Activated B cell treated with CpG ODN at 0.5 μM for 24 hours (primary cell): ENCODE measurements at regions not wholly inside any gene's neighbourhood (a gene's known extent, or its start where the extent isn't known, plus 50 kb on each side); places are given as distances from the start of the nearest gene placed in this dataset.
"Not testable (repeated sequence)": the region's sequence is repeated elsewhere in the genome, so short reads cannot be mapped to it uniquely, and the experiment has no call there.

Experiments
- ATAC-seq: fragments of 200-7000 bp; cut with Tn5 transposase; one replicate; pipeline ENCODE4 v1.10.0; 2021; ENCODE audit warnings: low read depth, mild to moderate bottlenecking, moderate library complexity
- CTCF ChIA-PET: fragments of 350-600 bp; sonication (Branson Sonifier 250); formaldehyde crosslinking; loops from one replicate; lab custom pipeline; 2021; ENCODE audit warnings: antibody characterized with exemption; lab: Charles Lee
- POLR2A ChIA-PET: fragments of 350-600 bp; sonication (Branson Sonifier 250); formaldehyde crosslinking; loops from one replicate; lab custom pipeline; 2021; ENCODE audit warnings: antibody characterized with exemption; lab: Charles Lee
- DNase-seq: peaks from one replicate; pipeline ENCODE4 v3.0.0; 2022
- H3K27ac Mint-ChIP-seq: one replicate; pipeline ENCODE4 v1.8.0; 2020; ENCODE audit warnings: mixed read lengths
- H3K27me3 Mint-ChIP-seq: one replicate; pipeline ENCODE4 v1.8.0; 2021; ENCODE audit warnings: mixed read lengths
- H3K36me3 Mint-ChIP-seq: one replicate; pipeline ENCODE4 v1.8.0; 2021; ENCODE audit warnings: low read depth, mixed read lengths
- H3K4me1 Mint-ChIP-seq: one replicate; pipeline ENCODE4 v1.8.0; 2021; ENCODE audit warnings: mixed read lengths
- H3K4me3 Mint-ChIP-seq: one replicate; pipeline ENCODE4 v1.8.0; 2020; ENCODE audit warnings: mild to moderate bottlenecking, mixed read lengths
- H3K9me3 Mint-ChIP-seq: one replicate; pipeline ENCODE4 v1.8.0; 2020; ENCODE audit warnings: mixed read lengths
- CTCF ChIP-seq: fragments of 200-600 bp; IDR thresholded peaks from one replicate; pipeline ENCODE4 v1.8.0; 2022; ENCODE audit warnings: antibody characterized with exemption, mild to moderate bottlenecking
- intact Hi-C: fragments of 100-400 bp; cut with micrococcal nuclease; formaldehyde crosslinking; loops from one replicate; pipeline ENCODE4 v1.15.1; 2024

DNA sequence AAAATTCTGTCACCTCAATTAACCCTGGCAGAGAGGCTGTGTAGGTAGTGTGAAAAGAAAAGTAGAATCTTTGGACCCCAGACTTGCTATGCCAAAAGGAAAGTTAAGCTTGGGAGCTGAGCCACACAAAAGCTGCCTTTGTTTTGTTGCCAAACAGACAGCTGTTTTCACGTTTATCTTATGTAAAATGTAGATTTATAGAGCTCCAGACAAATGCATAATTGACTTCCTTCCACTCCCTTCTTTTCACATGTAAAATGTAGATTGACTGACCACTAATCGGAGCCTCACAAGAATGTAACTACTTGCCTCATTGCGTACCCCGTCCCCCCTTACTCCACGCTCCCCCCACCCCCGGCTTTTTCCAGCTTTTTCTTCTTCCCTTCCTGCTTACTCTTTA is 2302.2 kb upstream of the RAG2 start:
- no peaks in the 10 kb centered on the region for H3K4me1 Mint-ChIP-seq
- DNase-seq (no peak), ATAC-seq (no peak)
- no peak overlapping the region for H3K4me3 Mint-ChIP-seq
- ChIA-PET CTCF (no interaction called here), POLR2A (no interaction called here)
- H3K36me3 Mint-ChIP-seq: no peaks in the 10 kb centered on the region
- intact Hi-C loops: no loop called here
- H3K9me3 Mint-ChIP-seq: peaks cover 11% of the 10 kb centered on the region
- no peak for TF ChIP-seq CTCF
- no peak overlapping the region for H3K27ac Mint-ChIP-seq
- H3K27me3 Mint-ChIP-seq: no peaks in the 10 kb centered on the region

DNA sequence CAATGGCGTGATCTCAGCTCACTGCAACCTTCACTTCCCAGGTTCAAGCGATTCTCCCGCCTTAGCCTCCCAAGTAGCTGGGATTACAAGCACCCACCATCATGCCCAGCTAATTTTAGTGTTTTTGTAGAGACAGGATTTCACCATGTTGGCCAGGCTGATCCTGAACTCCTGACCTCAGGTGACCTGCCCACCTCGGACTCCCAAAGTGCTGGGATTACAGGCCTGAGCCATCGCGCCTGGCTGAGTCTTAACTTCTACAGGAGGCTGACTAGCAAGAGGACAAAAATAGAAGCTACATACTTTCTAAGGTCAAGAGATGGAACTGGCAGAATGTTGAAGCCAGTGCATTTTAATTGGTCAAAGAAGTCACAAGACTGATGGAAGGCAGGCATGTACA is 2296.2 kb upstream of the RAG2 start:
- ATAC-seq: not testable (repeated sequence)

DNA sequence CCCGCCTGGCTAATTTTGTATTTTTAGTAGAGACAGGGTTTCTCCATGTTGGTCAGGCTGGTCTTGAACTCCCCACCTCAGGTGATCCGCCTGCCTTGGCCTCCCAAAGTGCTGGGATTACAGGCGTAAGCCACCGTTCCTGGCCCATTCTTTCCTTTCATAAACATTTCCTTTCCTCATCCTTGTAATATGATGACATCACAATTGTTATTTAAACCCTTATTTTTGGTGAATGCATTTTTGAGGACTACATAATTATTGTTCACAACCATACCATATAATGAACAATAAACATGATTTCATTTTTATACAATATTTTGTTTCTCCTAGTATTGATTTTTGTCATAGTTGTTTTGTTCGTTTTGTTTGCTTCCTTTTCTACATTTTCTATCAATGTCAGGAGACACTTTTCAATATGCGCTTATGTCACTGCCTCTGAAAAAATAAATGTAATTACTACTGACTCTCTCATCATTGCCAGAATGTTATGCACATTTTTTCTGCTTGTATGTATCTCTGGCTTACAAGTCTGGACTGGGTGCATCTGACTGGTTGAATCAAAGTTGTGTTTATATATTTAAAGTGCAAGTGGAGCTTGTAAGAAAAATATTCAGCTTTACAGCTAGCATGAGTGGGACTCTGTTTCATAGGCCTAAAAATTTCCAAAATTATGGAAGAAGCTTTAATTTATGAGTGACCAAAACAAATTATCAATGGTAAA is 2286.3 kb upstream of the RAG2 start:
- no peaks in the 10 kb centered on the region for H3K27me3 Mint-ChIP-seq
- CTCF ChIA-PET: no interaction called here
- H3K9me3 Mint-ChIP-seq: peaks cover 3% of the 10 kb centered on the region
- H3K36me3 Mint-ChIP-seq: no peaks in the 10 kb centered on the region
- DNase-seq (no peak), ATAC-seq (no peak)
- no peaks in the 10 kb centered on the region for H3K4me1 Mint-ChIP-seq
- intact Hi-C loops: no loop called here
- H3K4me3 Mint-ChIP-seq: no peak overlapping the region
- TF ChIP-seq CTCF: no peak
- POLR2A ChIA-PET: no interaction called here
- H3K27ac Mint-ChIP-seq: no peak overlapping the region

More for the DNA sequence above, 2296.2 kb upstream of the RAG2 start:
- CTCF ChIA-PET, H3K4me1 Mint-ChIP-seq, H3K27me3 Mint-ChIP-seq, H3K27ac Mint-ChIP-seq, DNase-seq, POLR2A ChIA-PET, H3K36me3 Mint-ChIP-seq, intact Hi-C loops, H3K4me3 Mint-ChIP-seq, H3K9me3 Mint-ChIP-seq: not testable (repeated sequence)

DNA sequence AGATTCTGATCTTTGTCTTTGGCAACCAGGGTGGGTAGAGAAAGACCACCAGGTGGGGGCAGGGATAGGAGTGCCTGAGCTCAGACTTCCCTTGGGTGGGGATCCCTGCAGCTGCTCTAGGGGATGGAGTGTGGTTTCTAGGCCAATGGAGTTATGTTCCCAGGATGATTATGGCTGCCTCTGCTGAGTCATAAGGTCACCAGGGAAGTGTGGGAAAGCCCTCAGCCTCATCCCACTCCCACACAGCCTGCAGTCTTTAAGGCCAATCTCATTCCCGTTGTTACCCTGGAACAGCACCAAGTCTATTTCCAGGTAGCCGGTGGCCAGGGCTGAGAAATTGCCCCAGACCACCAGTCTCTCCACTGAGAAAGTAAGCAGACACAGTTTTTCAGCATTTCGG is 2269.3 kb upstream of the RAG2 start:
- ChIA-PET POLR2A (no interaction called here), CTCF (no interaction called here)
- TF ChIP-seq CTCF: no peak
- ATAC-seq (no peak), DNase-seq (no peak)
- H3K36me3 Mint-ChIP-seq: no peaks in the 10 kb centered on the region
- H3K9me3 Mint-ChIP-seq: peaks cover 6% of the 10 kb centered on the region
- intact Hi-C loops: no loop called here
- no peak overlapping the region for H3K4me3 Mint-ChIP-seq
- H3K4me1 Mint-ChIP-seq: no peaks in the 10 kb centered on the region
- no peaks in the 10 kb centered on the region for H3K27me3 Mint-ChIP-seq
- H3K27ac Mint-ChIP-seq: no peak overlapping the region

- no peak overlapping the region for H3K4me3 Mint-ChIP-seq
These were observed 2267.9 kb upstream of the RAG2 start for GRCh38 chr11:38865922-38866321.

More at GRCh38 chr11:38865922-38866321, 2267.9 kb upstream of the RAG2 start:
- no peak for DNase-seq
- ATAC-seq: no peak
- TF ChIP-seq CTCF: no peak
- ChIA-PET POLR2A (no interaction called here), CTCF (no interaction called here)
- peaks cover 8% of the 10 kb centered on the region for H3K9me3 Mint-ChIP-seq
- H3K27ac Mint-ChIP-seq: no peak overlapping the region
- no peaks in the 10 kb centered on the region for H3K4me1 Mint-ChIP-seq
- intact Hi-C loops: no loop called here
- H3K27me3 Mint-ChIP-seq: no peaks in the 10 kb centered on the region
- H3K36me3 Mint-ChIP-seq: no peaks in the 10 kb centered on the region
